Cardiac muscle cell (in vitro differentiated cells and primary cell): ENCODE measurements at regions not wholly inside any gene's neighbourhood (a gene's known extent, or its start where the extent isn't known, plus 50 kb on each side); places are given as distances from the start of the nearest gene placed in this dataset.

Experiments used
- DNase-seq, 2 donors: peaks; one replicate each; pipeline versions ENCODE4 v3.0.0 to v3.0.0-alpha.2; 2010 to 2017; ENCODE audit warnings: low read depth in 1 of 2, low spot score in 1 of 2
- H3K27ac ChIP-seq: fragments of 200-600 bp; sonication (generic); 2 replicates; pipeline ENCODE4 v1.5.1; 2016
- H3K27me3 ChIP-seq: fragments of 200-600 bp; sonication (generic); 2 replicates; pipeline ENCODE4 v1.6.0; 2016; ENCODE audit warnings: control low read depth
- H3K36me3 ChIP-seq: fragments of 200-600 bp; sonication (generic); 2 replicates; pipeline ENCODE4 v1.5.1; 2016; ENCODE audit warnings: control low read depth
- H3K4me1 ChIP-seq: fragments of 200-600 bp; sonication (generic); 2 replicates; pipeline ENCODE4 v1.8.1; 2017; ENCODE audit warnings: low read depth, mild to moderate bottlenecking, mixed run types
- H3K4me3 ChIP-seq: fragments of 200-600 bp; sonication (generic); 2 replicates; pipeline ENCODE4 v1.5.1; 2016; ENCODE audit warnings: mild to moderate bottlenecking
- H3K9me3 ChIP-seq: fragments of 200-600 bp; sonication (generic); 2 replicates; pipeline ENCODE4 v1.5.1; 2017; ENCODE audit warnings: low read depth, mild to moderate bottlenecking, control low read depth
- CTCF ChIP-seq: IDR thresholded peaks from 2 replicates; pipeline ENCODE4 v1.5.1; 2012; ENCODE audit warnings: low read depth, mild to moderate bottlenecking, low read length

DNA sequence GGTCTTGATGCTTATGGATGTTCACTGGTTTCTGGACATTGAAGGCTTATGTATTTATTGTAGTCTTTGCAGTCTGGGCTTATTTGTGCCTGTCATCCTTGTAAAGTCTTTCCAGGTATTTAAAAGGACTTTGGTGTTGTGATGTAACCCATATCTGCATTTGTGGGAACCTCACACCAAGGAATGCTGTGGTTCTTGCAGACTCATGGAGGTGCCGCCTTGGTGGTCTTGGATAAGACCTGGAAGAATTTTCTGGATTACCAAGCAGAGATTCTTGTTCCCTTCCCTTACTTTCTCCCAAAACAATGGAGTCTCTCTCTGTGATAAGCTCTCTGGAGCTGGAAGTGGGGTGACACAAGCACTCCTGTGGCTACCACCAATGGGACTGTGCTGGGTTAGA lies 363.5 kb upstream of the NECTIN3 start:
- no peak for TF ChIP-seq CTCF
- no peaks in the 10 kb centered on the region for H3K27me3 ChIP-seq
- peaks cover 9% of the 10 kb centered on the region for H3K4me1 ChIP-seq
- DNase-seq = no peak
- H3K36me3 ChIP-seq = no peaks in the 10 kb centered on the region
- H3K9me3 ChIP-seq = no peaks in the 10 kb centered on the region
- no peak overlapping the region for H3K27ac ChIP-seq
- no peak overlapping the region for H3K4me3 ChIP-seq

DNA sequence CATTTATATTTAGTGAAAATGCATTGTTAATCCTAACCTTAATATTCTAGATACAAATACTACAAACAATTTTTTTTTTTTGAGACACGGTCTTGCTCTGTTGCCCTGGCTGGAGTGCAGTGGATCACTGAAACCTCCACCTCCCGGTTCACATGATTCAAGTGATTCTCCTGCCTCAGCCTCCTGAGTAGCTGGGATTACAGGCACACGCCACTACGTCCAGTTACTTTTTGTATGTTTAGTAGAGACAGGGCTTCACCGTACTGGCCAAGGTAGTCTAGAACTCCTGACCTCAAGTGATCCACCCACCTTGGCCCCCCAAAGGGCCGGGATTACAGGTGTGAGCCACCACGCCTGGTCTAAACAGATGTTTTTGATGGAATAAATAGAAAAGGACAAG lies 361.5 kb upstream of the NECTIN3 start:
- Histone ChIP-seq H3K27me3 (no peaks in the 10 kb centered on the region), H3K4me1 (peaks cover 9% of the 10 kb centered on the region), H3K9me3 (no peaks in the 10 kb centered on the region), H3K27ac (no peak overlapping the region), H3K4me3 (no peak overlapping the region), H3K36me3 (no peaks in the 10 kb centered on the region)
- no peak for TF ChIP-seq CTCF
- DNase-seq = no peak

DNA sequence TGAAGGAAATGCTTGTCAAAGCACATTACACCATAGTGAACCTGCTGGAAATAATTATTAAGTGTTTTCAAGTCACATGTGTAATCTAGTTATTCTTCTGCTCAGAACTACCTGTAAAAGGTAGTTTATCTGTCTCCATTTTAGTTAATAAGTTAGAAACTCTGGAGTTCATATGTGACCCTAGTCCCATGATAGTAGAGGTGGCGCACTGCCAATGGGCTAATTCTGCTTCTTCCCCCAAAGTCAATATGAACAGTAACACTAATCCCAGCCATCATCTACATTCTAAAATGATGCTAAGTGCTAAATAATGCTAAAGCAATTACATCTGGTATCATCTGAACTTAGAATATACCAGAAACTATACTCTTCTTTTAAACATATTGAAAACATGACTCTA lies 361.0 kb upstream of the NECTIN3 start:
- no peak for TF ChIP-seq CTCF
- Histone ChIP-seq H3K27me3 (no peaks in the 10 kb centered on the region), H3K36me3 (no peaks in the 10 kb centered on the region), H3K27ac (no peak overlapping the region), H3K4me1 (peaks cover 9% of the 10 kb centered on the region), H3K4me3 (no peak overlapping the region), H3K9me3 (no peaks in the 10 kb centered on the region)
- no peak for DNase-seq

GRCh38 chr3:110711130-110711832 lies 360.3 kb upstream of the NECTIN3 start:
- TF ChIP-seq CTCF = no peak
- Histone ChIP-seq H3K4me1 (peaks cover 9% of the 10 kb centered on the region), H3K4me3 (no peak overlapping the region), H3K27me3 (no peaks in the 10 kb centered on the region), H3K27ac (no peak overlapping the region), H3K36me3 (no peaks in the 10 kb centered on the region), H3K9me3 (no peaks in the 10 kb centered on the region)
- DNase-seq = no peak

- no peak for DNase-seq
- H3K4me3 ChIP-seq = no peak overlapping the region
- no peak for TF ChIP-seq CTCF
These were observed 359.6 kb upstream of the NECTIN3 start for GRCh38 chr3:110711851-110712516.

More at GRCh38 chr3:110711851-110712516, 359.6 kb upstream of the NECTIN3 start:
- Histone ChIP-seq H3K36me3 (no peaks in the 10 kb centered on the region), H3K27me3 (no peaks in the 10 kb centered on the region), H3K9me3 (no peaks in the 10 kb centered on the region), H3K27ac (no peak overlapping the region), H3K4me1 (peaks cover 9% of the 10 kb centered on the region)
